ENCODE measurements at regions not wholly inside any gene's neighbourhood (a gene's known extent, or its start where the extent isn't known, plus 50 kb on each side); places are given as distances from the start of the nearest gene placed in this dataset.

- DNase-seq (ENCODE audit: low read depth in 2 of 3, low spot score in 2 of 3), result no peak
Observed at GRCh38 chr10:30256084-30256483, 93.0 kb downstream of the MTPAP start.

GRCh38 chr10:30254926-30255325 is 94.2 kb downstream of the MTPAP start:
- no peak for DNase-seq (ENCODE audit: low read depth in 2 of 3, low spot score in 2 of 3)

- DNase-seq (ENCODE audit: low read depth in 2 of 3, low spot score in 2 of 3), result no peak
Observed at GRCh38 chr10:30248728-30249127, 100.3 kb downstream of the MTPAP start.

GRCh38 chr10:30247704-30248103 is 101.4 kb downstream of the MTPAP start:
- peak in 2 of 3 donors; percentile 21 to 56 for DNase-seq (ENCODE audit: low read depth in 2 of 3, low spot score in 2 of 3)

GRCh38 chr10:30241422-30242110 is 107.5 kb downstream of the MTPAP start:
- DNase-seq (ENCODE audit: low read depth in 2 of 3, low spot score in 2 of 3), result no peak

- no peak for DNase-seq (ENCODE audit: low read depth in 2 of 3, low spot score in 2 of 3)
Observed at GRCh38 chr10:30238836-30239235, 110.2 kb downstream of the MTPAP start.

- no peak for DNase-seq (ENCODE audit: low read depth in 2 of 3, low spot score in 2 of 3)
Observed at GRCh38 chr10:30233186-30233959, 115.7 kb downstream of the MTPAP start.

- DNase-seq (ENCODE audit: low read depth in 2 of 3, low spot score in 2 of 3), result no peak
Observed at GRCh38 chr10:30231709-30232108, 117.4 kb downstream of the MTPAP start.

- peak in 2 of 3 donors; percentile 56 to 63 for DNase-seq (ENCODE audit: low read depth in 2 of 3, low spot score in 2 of 3)
Observed at GRCh38 chr10:30231071-30231652, 117.9 kb downstream of the MTPAP start.

GRCh38 chr10:30229536-30229935 is 119.5 kb downstream of the MTPAP start:
- DNase-seq (ENCODE audit: low read depth in 2 of 3, low spot score in 2 of 3), result no peak

GRCh38 chr10:30228417-30229036 is 120.6 kb downstream of the MTPAP start:
- no peak for DNase-seq (ENCODE audit: low read depth in 2 of 3, low spot score in 2 of 3)

- DNase-seq (ENCODE audit: low read depth in 2 of 3, low spot score in 2 of 3), result no peak
Observed at GRCh38 chr10:30227481-30227880, 121.6 kb downstream of the MTPAP start.

- DNase-seq (ENCODE audit: low read depth in 2 of 3, low spot score in 2 of 3), result peak in 2 of 3 donors; percentile 46 to 72
Observed at GRCh38 chr10:30219971-30220751, 128.9 kb downstream of the MTPAP start.

- no peak for DNase-seq (ENCODE audit: low read depth in 2 of 3, low spot score in 2 of 3)
Observed at GRCh38 chr10:30216821-30217220, 132.3 kb downstream of the MTPAP start.

- no peak for DNase-seq (ENCODE audit: low read depth in 2 of 3, low spot score in 2 of 3)
Observed at GRCh38 chr10:30215623-30216022, 133.5 kb downstream of the MTPAP start.

GRCh38 chr10:30215141-30215540 is 133.9 kb downstream of the MTPAP start:
- no peak for DNase-seq (ENCODE audit: low read depth in 2 of 3, low spot score in 2 of 3)

GRCh38 chr10:30210296-30210695 is 138.8 kb downstream of the MTPAP start:
- DNase-seq (ENCODE audit: low read depth in 2 of 3, low spot score in 2 of 3), result no peak

- no peak for DNase-seq (ENCODE audit: low read depth in 2 of 3, low spot score in 2 of 3)
Observed at GRCh38 chr10:30208330-30208729, 140.7 kb downstream of the MTPAP start.

GRCh38 chr10:30207485-30208052 is 141.5 kb downstream of the MTPAP start:
- no peak for DNase-seq (ENCODE audit: low read depth in 2 of 3, low spot score in 2 of 3)

GRCh38 chr10:30200017-30200415 is 140.6 kb upstream of the JCAD start:
- DNase-seq (ENCODE audit: low read depth in 2 of 3, low spot score in 2 of 3), result no peak

Measured in hematopoietic multipotent progenitor cell (in vitro differentiated cells).